BLaER1 treated with 17β-estradiol and CSF1 and Interleukin-3, amounts not matched to agents 10 nM and 100 nM (cell line): ENCODE measurements at regions not wholly inside any gene's neighbourhood (a gene's known extent, or its start where the extent isn't known, plus 50 kb on each side); places are given as distances from the start of the nearest gene placed in this dataset.

Experiments
- H3K27ac ChIP-seq, 11 experiments: shearing (Covaris generic); formaldehyde crosslinking; 2 replicates each; pipeline ENCODE4 v1.8.1; 2022
- H3K27me3 ChIP-seq, 11 experiments: shearing (Covaris generic); formaldehyde crosslinking; 2 replicates each; pipeline ENCODE4 v1.8.1; 2022
- H3K36me3 ChIP-seq, 11 experiments: shearing (Covaris generic); formaldehyde crosslinking; 2 replicates each; pipeline ENCODE4 v1.8.1; 2022
- H3K4me1 ChIP-seq, 10 experiments: shearing (Covaris generic); formaldehyde crosslinking; 2 replicates each; pipeline ENCODE4 v1.8.1; 2022
- H3K4me2 ChIP-seq, 11 experiments: shearing (Covaris generic); formaldehyde crosslinking; 2 replicates each; pipeline ENCODE4 v1.8.1; 2022
- H3K4me3 ChIP-seq, 10 experiments: shearing (Covaris generic); formaldehyde crosslinking; 2 replicates each; pipeline ENCODE4 v1.8.1; 2022
- H3K9ac ChIP-seq, 11 experiments: shearing (Covaris generic); formaldehyde crosslinking; 2 replicates each; pipeline ENCODE4 v1.8.1; 2022
- H3K9me3 ChIP-seq, 11 experiments: shearing (Covaris generic); formaldehyde crosslinking; replicated peaks in 1 of 11; 2 replicates each; pipeline ENCODE4 v1.8.1; 2022
- H4K20me1 ChIP-seq, 11 experiments: shearing (Covaris generic); formaldehyde crosslinking; 2 replicates each; pipeline ENCODE4 v1.8.1; 2022
- Cebpa-rat ChIP-seq, 11 experiments: shearing (Covaris generic); IDR thresholded peaks; 2 replicates each; pipeline ENCODE4 v1.8.1; 2022

- H3K9ac ChIP-seq: no peak overlapping the region
- H3K4me2 ChIP-seq: no peak overlapping the region
- no peaks in the 10 kb centered on the region for H3K27me3 ChIP-seq
- no peak overlapping the region for H3K4me3 ChIP-seq
- no peak for TF ChIP-seq Cebpa-rat (IDR thresholded peaks at IDR 0.05)
- H4K20me1 ChIP-seq: no peaks in the 10 kb centered on the region
- no peak overlapping the region for H3K27ac ChIP-seq
- no peaks in the 10 kb centered on the region for H3K4me1 ChIP-seq
- H3K9me3 ChIP-seq: peaks cover 11 to 26% (median 18%) of the 10 kb centered on the region in 11 experiments
- no peaks in the 10 kb centered on the region for H3K36me3 ChIP-seq
Observed at GRCh38 chr11:104484804-104485554, 321.0 kb upstream of the PDGFD start.

- Histone ChIP-seq H3K4me1 (no peaks in the 10 kb centered on the region), H3K4me2 (no peak overlapping the region), H3K4me3 (no peak overlapping the region), H3K27ac (no peak overlapping the region), H3K9me3 (peaks cover 0 to 3% (median 0%) of the 10 kb centered on the region in 11 experiments; a peak in 3 of 22 replicates), H3K27me3 (no peaks in the 10 kb centered on the region), H4K20me1 (no peaks in the 10 kb centered on the region), H3K36me3 (no peaks in the 10 kb centered on the region), H3K9ac (no peak overlapping the region)
- TF ChIP-seq Cebpa-rat (IDR thresholded peaks at IDR 0.05): no peak
Observed at GRCh38 chr11:104476898-104477297, 313.0 kb upstream of the PDGFD start.

- H3K4me3 ChIP-seq: no peak overlapping the region
- no peaks in the 10 kb centered on the region for H3K9me3 ChIP-seq
- no peak overlapping the region for H3K4me2 ChIP-seq
- H3K27ac ChIP-seq: no peak overlapping the region
- H3K27me3 ChIP-seq: no peaks in the 10 kb centered on the region
- no peaks in the 10 kb centered on the region for H3K4me1 ChIP-seq
- TF ChIP-seq Cebpa-rat (IDR thresholded peaks at IDR 0.05): no peak
- H3K9ac ChIP-seq: no peak overlapping the region
- H3K36me3 ChIP-seq: no peaks in the 10 kb centered on the region
- H4K20me1 ChIP-seq: no peaks in the 10 kb centered on the region
Observed at GRCh38 chr11:104476454-104476853, 312.5 kb upstream of the PDGFD start.

- no peaks in the 10 kb centered on the region for H4K20me1 ChIP-seq
- no peaks in the 10 kb centered on the region for H3K4me1 ChIP-seq
- no peaks in the 10 kb centered on the region for H3K27me3 ChIP-seq
- H3K27ac ChIP-seq: no peak overlapping the region
- H3K4me2 ChIP-seq: no peak overlapping the region
- H3K9ac ChIP-seq: no peak overlapping the region
- no peak for TF ChIP-seq Cebpa-rat (IDR thresholded peaks at IDR 0.05)
- no peak overlapping the region for H3K4me3 ChIP-seq
- H3K36me3 ChIP-seq: no peaks in the 10 kb centered on the region
- H3K9me3 ChIP-seq: no peaks in the 10 kb centered on the region
Observed at GRCh38 chr11:104467404-104467803, 303.5 kb upstream of the PDGFD start.

GRCh38 chr11:104465321-104465720 is 301.4 kb upstream of the PDGFD start:
- no peak for TF ChIP-seq Cebpa-rat (IDR thresholded peaks at IDR 0.05)
- Histone ChIP-seq H3K4me3 (no peak overlapping the region), H4K20me1 (no peaks in the 10 kb centered on the region), H3K9ac (no peak overlapping the region), H3K27me3 (no peaks in the 10 kb centered on the region), H3K36me3 (no peaks in the 10 kb centered on the region), H3K4me2 (no peak overlapping the region), H3K27ac (no peak overlapping the region), H3K4me1 (no peaks in the 10 kb centered on the region), H3K9me3 (no peaks in the 10 kb centered on the region)

- Histone ChIP-seq H3K4me2 (no peak overlapping the region), H3K9me3 (no peaks in the 10 kb centered on the region), H3K36me3 (no peaks in the 10 kb centered on the region), H3K27me3 (no peaks in the 10 kb centered on the region), H4K20me1 (no peaks in the 10 kb centered on the region), H3K27ac (no peak overlapping the region), H3K4me1 (no peaks in the 10 kb centered on the region), H3K9ac (no peak overlapping the region), H3K4me3 (no peak overlapping the region)
- TF ChIP-seq Cebpa-rat (IDR thresholded peaks at IDR 0.05): no peak
Observed at GRCh38 chr11:104464691-104465090, 300.7 kb upstream of the PDGFD start.

- Histone ChIP-seq H3K4me1 (no peaks in the 10 kb centered on the region), H3K27ac (no peak overlapping the region), H3K36me3 (no peaks in the 10 kb centered on the region), H4K20me1 (no peaks in the 10 kb centered on the region), H3K4me3 (no peak overlapping the region), H3K9me3 (no peaks in the 10 kb centered on the region), H3K27me3 (no peaks in the 10 kb centered on the region), H3K4me2 (no peak overlapping the region), H3K9ac (no peak overlapping the region)
- no peak for TF ChIP-seq Cebpa-rat (IDR thresholded peaks at IDR 0.05)
Observed at GRCh38 chr11:104462341-104462740, 298.4 kb upstream of the PDGFD start.

- no peak for TF ChIP-seq Cebpa-rat (IDR thresholded peaks at IDR 0.05)
- no peaks in the 10 kb centered on the region for H3K36me3 ChIP-seq
- no peak overlapping the region for H3K27ac ChIP-seq
- no peak overlapping the region for H3K9ac ChIP-seq
- H3K4me2 ChIP-seq: no peak overlapping the region
- H3K4me3 ChIP-seq: no peak overlapping the region
- H4K20me1 ChIP-seq: no peaks in the 10 kb centered on the region
- H3K9me3 ChIP-seq: peaks cover 0 to 4% (median 0%) of the 10 kb centered on the region in 11 experiments; a peak in 1 of 22 replicates
- H3K4me1 ChIP-seq: no peaks in the 10 kb centered on the region
- H3K27me3 ChIP-seq: no peaks in the 10 kb centered on the region
Observed at GRCh38 chr11:104451197-104451893, 287.4 kb upstream of the PDGFD start.

GRCh38 chr11:104443387-104443786 is 279.4 kb upstream of the PDGFD start:
- H3K27me3 ChIP-seq: no peaks in the 10 kb centered on the region
- TF ChIP-seq Cebpa-rat (IDR thresholded peaks at IDR 0.05): no peak
- H3K4me2 ChIP-seq: no peak overlapping the region

GRCh38 chr11:104442321-104442720 is 278.4 kb upstream of the PDGFD start:
- no peak for TF ChIP-seq Cebpa-rat (IDR thresholded peaks at IDR 0.05)
- Histone ChIP-seq H3K4me2 (no peak overlapping the region), H3K4me3 (no peak overlapping the region), H3K36me3 (no peaks in the 10 kb centered on the region), H3K4me1 (peaks cover 0 to 4% (median 0%) of the 10 kb centered on the region in 10 experiments; a peak in 1 of 20 replicates), H4K20me1 (no peaks in the 10 kb centered on the region), H3K9ac (no peak overlapping the region), H3K9me3 (peaks cover 0 to 4% (median 0%) of the 10 kb centered on the region in 11 experiments; a peak in 2 of 22 replicates), H3K27ac (no peak overlapping the region), H3K27me3 (no peaks in the 10 kb centered on the region)

More at GRCh38 chr11:104443387-104443786, 279.4 kb upstream of the PDGFD start:
- no peak overlapping the region for H3K27ac ChIP-seq
- no peaks in the 10 kb centered on the region for H4K20me1 ChIP-seq
- H3K4me1 ChIP-seq: peaks cover 0 to 4% (median 0%) of the 10 kb centered on the region in 10 experiments; a peak in 1 of 20 replicates
- H3K9me3 ChIP-seq: peaks cover 0 to 4% (median 0%) of the 10 kb centered on the region in 11 experiments; a peak in 1 of 22 replicates
- H3K36me3 ChIP-seq: no peaks in the 10 kb centered on the region
- no peak overlapping the region for H3K4me3 ChIP-seq
- H3K9ac ChIP-seq: no peak overlapping the region
